HEK293 (cell line): ENCODE measurements at regions not wholly inside any gene's neighbourhood (a gene's known extent, or its start where the extent isn't known, plus 50 kb on each side); places are given as distances from the start of the nearest gene placed in this dataset.

Experiments
- CTCF ChIA-PET: fragments of 350-600 bp; formaldehyde crosslinking; extraction: SDS; loops from one replicate; lab custom pipeline; 2021; ENCODE audit warnings: antibody characterized with exemption; lab: Yijun Ruan, JAX
- POLR2A ChIA-PET: fragments of 300-600 bp; formaldehyde crosslinking; extraction: SDS; loops from one replicate; lab custom pipeline; 2020; ENCODE audit warnings: antibody characterized with exemption, inconsistent platforms; lab: Yijun Ruan, JAX
- H3K27ac ChIP-seq: fragments of 200-500 bp; sonication (Bioruptor generic); 2 replicates; pipeline ENCODE4 v1.5.1; 2014; ENCODE audit warnings: low read depth, low read length, control low read depth, inconsistent platforms; ENCODE audit errors: extremely low read depth
- H3K36me3 ChIP-seq, 2 experiments: fragments of 200-500 bp in 1 of 2; sonication (Bioruptor generic) in 1 of 2; 1 replicate in 1 of 2; 2 replicates in 1 of 2; pipeline ENCODE4 v1.5.1; 2014 to 2017; ENCODE audit warnings: inconsistent platforms in 2 of 2, low read length in 2 of 2; ENCODE audit not compliant: control insufficient read depth in 2 of 2, insufficient read depth in 1 of 2
- H3K4me1 ChIP-seq: fragments of 200-500 bp; sonication (Bioruptor generic); 2 replicates; pipeline ENCODE4 v1.5.1; 2014; ENCODE audit warnings: mild to moderate bottlenecking, low read length, inconsistent platforms; ENCODE audit not compliant: control insufficient read depth, insufficient read depth
- H3K4me3 ChIP-seq: 2 replicates; pipeline ENCODE4 v1.5.1; 2011; ENCODE audit warnings: low read depth, mild to moderate bottlenecking, control low read depth, low read length, moderate library complexity
- H3K9me3 ChIP-seq: fragments of 200-500 bp; sonication (Bioruptor generic); 2 replicates; pipeline ENCODE4 v1.5.1; 2014; ENCODE audit warnings: low read depth, low read length, inconsistent platforms; ENCODE audit not compliant: control insufficient read depth, insufficient read depth
- YY1 ChIP-seq: fragments of 450-650 bp; formaldehyde crosslinking; IDR thresholded peaks from 2 replicates; pipeline ENCODE4 v1.5.1; 2018; ENCODE audit warnings: missing biosample characterization, missing genetic modification characterization
- ZBTB11 ChIP-seq: fragments of 450-650 bp; formaldehyde crosslinking; conservative IDR thresholded peaks from 2 replicates; pipeline ENCODE4 v1.5.1; 2016; ENCODE audit warnings: low read depth, missing biosample characterization, missing genetic modification characterization
- ZBTB17 ChIP-seq: fragments of 450-650 bp; formaldehyde crosslinking; IDR thresholded peaks from 2 replicates; pipeline ENCODE4 v1.5.1; 2016; ENCODE audit warnings: missing biosample characterization, missing genetic modification characterization
- ZBTB49 ChIP-seq: fragments of 450-650 bp; formaldehyde crosslinking; IDR thresholded peaks from 2 replicates; pipeline ENCODE4 v1.5.1; 2016; ENCODE audit warnings: missing biosample characterization, missing genetic modification characterization, low read depth
- ZEB2 ChIP-seq: fragments of 450-650 bp; formaldehyde crosslinking; IDR thresholded peaks from 2 replicates; pipeline ENCODE4 v1.5.1; 2016; ENCODE audit warnings: missing biosample characterization, missing genetic modification characterization
- ZNF394 ChIP-seq: fragments of 450-650 bp; formaldehyde crosslinking; IDR thresholded peaks from 2 replicates; pipeline ENCODE4 v1.5.1; 2016; ENCODE audit warnings: missing biosample characterization, missing genetic modification characterization, mild to moderate bottlenecking, moderate library complexity, borderline replicate concordance
- ZNF558 ChIP-seq: fragments of 450-650 bp; formaldehyde crosslinking; IDR thresholded peaks from 2 replicates; pipeline ENCODE4 v1.5.1; 2016; ENCODE audit warnings: missing biosample characterization, missing genetic modification characterization
- ZNF645 ChIP-seq: fragments of 450-650 bp; formaldehyde crosslinking; IDR thresholded peaks from 2 replicates; pipeline ENCODE4; 2016; ENCODE audit warnings: missing biosample characterization, missing genetic modification characterization
- ZNF677 ChIP-seq: fragments of 450-650 bp; IDR thresholded peaks from 2 replicates; pipeline ENCODE4 v1.5.0; 2018; ENCODE audit warnings: missing biosample characterization, mild to moderate bottlenecking, missing genetic modification characterization, moderate library complexity
- ZNF76 ChIP-seq: fragments of 450-650 bp; formaldehyde crosslinking; IDR thresholded peaks from 2 replicates; pipeline ENCODE4; 2016; ENCODE audit warnings: low read depth, missing biosample characterization, missing genetic modification characterization, borderline replicate concordance
- ZNF843 ChIP-seq: fragments of 450-650 bp; formaldehyde crosslinking; IDR thresholded peaks from 2 replicates; pipeline ENCODE4 v1.5.1; 2016; ENCODE audit warnings: missing biosample characterization, missing genetic modification characterization
- TF ChIP-seq, protein P1 (sequence below): fragments of 450-650 bp; formaldehyde crosslinking; IDR thresholded peaks from 2 replicates; pipeline ENCODE4 v1.5.1; 2016; ENCODE audit warnings: missing biosample characterization, missing genetic modification characterization
- TF ChIP-seq, protein P2 (sequence below): fragments of 450-650 bp; formaldehyde crosslinking; IDR thresholded peaks from 2 replicates; pipeline ENCODE4 v1.5.1; 2017; ENCODE audit warnings: missing biosample characterization, missing genetic modification characterization

DNA sequence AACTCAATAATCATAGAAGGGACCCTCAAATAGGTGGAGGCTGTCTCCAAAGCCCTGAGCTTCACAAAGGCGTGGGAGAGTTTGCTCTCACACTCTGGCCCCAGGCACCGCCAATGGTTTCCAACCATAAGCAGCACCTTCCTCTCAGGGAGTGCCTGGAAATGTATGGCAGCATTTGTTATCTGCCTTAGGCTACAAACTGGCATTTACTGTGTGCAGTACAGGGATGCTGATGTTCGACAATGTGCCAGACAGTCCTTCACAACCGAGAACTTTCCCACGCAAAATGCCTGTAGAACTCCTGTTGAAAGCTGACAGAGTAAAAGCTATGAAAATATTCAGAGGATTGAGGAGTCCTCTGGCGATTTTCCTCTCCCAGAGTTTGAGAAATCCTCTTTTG, 55.7 kb upstream of the CDKN2AIP start:
- ChIA-PET POLR2A (no interaction called here), CTCF (no interaction called here)
- Histone ChIP-seq H3K9me3 (no peaks in the 10 kb centered on the region), H3K27ac (no peak overlapping the region), H3K4me1 (no peaks in the 10 kb centered on the region), H3K36me3 (no peaks in the 10 kb centered on the region), H3K4me3 (no peak overlapping the region)
- TF ChIP-seq ZNF645 (tag by site-specific recombination) (no peak), ZNF677 (no peak), ZEB2 (tag by site-specific recombination) (no peak), ZNF558 (tag by site-specific recombination) (no peak), YY1 (tag by site-specific recombination) (no peak), ZBTB49 (tag by site-specific recombination) (no peak), ZNF843 (tag by site-specific recombination) (no peak)
- TF ChIP-seq, protein P1, sequence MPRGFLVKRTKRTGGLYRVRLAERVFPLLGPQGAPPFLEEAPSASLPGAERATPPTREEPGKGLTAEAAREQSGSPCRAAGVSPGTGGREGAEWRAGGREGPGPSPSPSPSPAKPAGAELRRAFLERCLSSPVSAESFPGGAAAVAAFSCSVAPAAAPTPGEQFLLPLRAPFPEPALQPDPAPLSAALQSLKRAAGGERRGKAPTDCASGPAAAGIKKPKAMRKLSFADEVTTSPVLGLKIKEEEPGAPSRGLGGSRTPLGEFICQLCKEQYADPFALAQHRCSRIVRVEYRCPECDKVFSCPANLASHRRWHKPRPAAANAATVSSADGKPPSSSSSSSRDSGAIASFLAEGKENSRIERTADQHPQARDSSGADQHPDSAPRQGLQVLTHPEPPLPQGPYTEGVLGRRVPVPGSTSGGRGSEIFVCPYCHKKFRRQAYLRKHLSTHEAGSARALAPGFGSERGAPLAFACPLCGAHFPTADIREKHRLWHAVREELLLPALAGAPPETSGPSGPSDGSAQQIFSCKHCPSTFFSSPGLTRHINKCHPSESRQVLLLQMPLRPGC (tag by site-specific recombination) = no peak
- TF ChIP-seq, protein P2, sequence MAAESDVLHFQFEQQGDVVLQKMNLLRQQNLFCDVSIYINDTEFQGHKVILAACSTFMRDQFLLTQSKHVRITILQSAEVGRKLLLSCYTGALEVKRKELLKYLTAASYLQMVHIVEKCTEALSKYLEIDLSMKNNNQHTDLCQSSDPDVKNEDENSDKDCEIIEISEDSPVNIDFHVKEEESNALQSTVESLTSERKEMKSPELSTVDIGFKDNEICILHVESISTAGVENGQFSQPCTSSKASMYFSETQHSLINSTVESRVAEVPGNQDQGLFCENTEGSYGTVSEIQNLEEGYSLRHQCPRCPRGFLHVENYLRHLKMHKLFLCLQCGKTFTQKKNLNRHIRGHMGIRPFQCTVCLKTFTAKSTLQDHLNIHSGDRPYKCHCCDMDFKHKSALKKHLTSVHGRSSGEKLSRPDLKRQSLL (tag by site-specific recombination) = no peak

DNA sequence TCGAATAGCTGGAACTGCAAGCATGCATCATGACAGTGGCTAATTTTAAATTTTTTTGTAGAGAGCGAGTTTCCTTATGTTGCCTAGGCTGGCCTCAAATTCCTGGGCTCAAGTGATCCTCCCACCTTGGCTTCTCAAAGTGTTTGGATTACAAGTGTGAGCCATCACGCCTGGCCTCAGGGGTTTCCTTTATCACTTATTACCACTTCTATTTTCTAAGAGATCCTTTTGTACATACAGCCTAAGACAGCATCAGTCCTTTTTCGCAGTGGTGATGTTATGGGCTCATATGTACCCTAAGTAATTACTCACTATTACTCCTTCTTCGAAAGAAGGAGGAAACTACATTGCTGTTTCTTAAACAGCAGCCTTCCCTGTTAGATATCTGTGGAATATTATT, 54.1 kb upstream of the CDKN2AIP start:
- Histone ChIP-seq H3K4me1 (no peaks in the 10 kb centered on the region), H3K9me3 (no peaks in the 10 kb centered on the region)
- ChIA-PET CTCF (no interaction called here), POLR2A (no interaction called here)
- TF ChIP-seq ZNF76 = no peak
- TF ChIP-seq ZNF394 = no peak
- TF ChIP-seq, all 188 proteins: peak for 0
- Histone ChIP-seq H3K27ac (no peak overlapping the region), H3K36me3 (no peaks in the 10 kb centered on the region), H3K4me3 (no peak overlapping the region)

DNA sequence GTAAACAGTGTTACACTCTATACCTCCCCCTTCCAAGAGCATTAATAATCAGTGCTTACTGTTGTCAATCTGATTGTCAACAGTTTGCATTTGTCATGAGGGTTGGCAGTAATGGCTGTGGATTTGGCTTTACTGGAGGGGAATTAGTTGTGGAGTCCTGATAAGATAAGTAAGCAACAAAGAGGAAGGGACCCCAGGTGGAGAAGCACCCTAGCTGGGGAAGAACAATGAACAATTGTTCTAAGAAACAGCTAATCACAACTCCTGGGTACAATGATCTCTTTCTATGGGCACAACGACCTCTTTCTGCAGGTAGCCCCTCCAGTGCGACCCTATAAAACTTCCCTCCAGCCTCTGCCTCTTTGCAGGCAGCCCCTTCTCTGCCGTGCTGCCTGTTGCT, 53.2 kb upstream of the CDKN2AIP start:
- POLR2A ChIA-PET = no interaction called here

More for the DNA sequence above, 53.2 kb upstream of the CDKN2AIP start:
- Histone ChIP-seq H3K9me3 (no peaks in the 10 kb centered on the region), H3K36me3 (no peaks in the 10 kb centered on the region), H3K4me1 (no peaks in the 10 kb centered on the region), H3K4me3 (no peak overlapping the region), H3K27ac (no peak overlapping the region)
- CTCF ChIA-PET = no interaction called here
- TF ChIP-seq ZBTB17 (no peak), ZBTB11 (tag by site-specific recombination) (peak; percentile 28; the same call in 1 of the 2 replicates)
